ENCODE measurements at regions not wholly inside any gene's neighbourhood (a gene's known extent, or its start where the extent isn't known, plus 50 kb on each side); places are given as distances from the start of the nearest gene placed in this dataset.

DNA sequence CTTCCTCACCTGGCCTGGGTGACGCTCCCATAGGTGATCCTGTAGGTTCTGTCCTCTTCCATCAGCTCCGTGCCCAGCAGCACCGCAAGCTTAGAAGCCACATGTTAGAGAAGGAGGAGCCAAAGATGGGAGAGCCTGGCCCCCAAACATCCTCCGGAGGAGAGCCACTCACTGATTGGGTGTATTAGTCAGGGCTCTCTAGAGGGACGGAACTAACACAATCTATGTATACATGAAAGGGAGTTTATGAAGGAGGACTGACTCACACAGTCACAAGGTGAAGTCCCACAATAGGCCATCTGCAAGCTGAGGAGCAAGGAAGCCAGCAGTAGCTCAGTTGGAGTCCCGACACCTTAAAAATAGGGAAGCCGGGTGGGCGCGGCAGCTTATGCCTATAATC lies 1273.1 kb upstream of the TMEM132C start:
- TF ChIP-seq, protein P1, sequence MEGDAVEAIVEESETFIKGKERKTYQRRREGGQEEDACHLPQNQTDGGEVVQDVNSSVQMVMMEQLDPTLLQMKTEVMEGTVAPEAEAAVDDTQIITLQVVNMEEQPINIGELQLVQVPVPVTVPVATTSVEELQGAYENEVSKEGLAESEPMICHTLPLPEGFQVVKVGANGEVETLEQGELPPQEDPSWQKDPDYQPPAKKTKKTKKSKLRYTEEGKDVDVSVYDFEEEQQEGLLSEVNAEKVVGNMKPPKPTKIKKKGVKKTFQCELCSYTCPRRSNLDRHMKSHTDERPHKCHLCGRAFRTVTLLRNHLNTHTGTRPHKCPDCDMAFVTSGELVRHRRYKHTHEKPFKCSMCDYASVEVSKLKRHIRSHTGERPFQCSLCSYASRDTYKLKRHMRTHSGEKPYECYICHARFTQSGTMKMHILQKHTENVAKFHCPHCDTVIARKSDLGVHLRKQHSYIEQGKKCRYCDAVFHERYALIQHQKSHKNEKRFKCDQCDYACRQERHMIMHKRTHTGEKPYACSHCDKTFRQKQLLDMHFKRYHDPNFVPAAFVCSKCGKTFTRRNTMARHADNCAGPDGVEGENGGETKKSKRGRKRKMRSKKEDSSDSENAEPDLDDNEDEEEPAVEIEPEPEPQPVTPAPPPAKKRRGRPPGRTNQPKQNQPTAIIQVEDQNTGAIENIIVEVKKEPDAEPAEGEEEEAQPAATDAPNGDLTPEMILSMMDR (IDR thresholded peaks at IDR 0.05) = no peak
- TF ChIP-seq EZH2phosphoT487 (IDR thresholded peaks at IDR 0.05) = no peak
